HCEC 1CT (cell line): ENCODE measurements at regions not wholly inside any gene's neighbourhood (a gene's known extent, or its start where the extent isn't known, plus 50 kb on each side); places are given as distances from the start of the nearest gene placed in this dataset.

Source experiments
- DNase-seq: peaks from one replicate; pipeline ENCODE4 v3.0.0-alpha.2; 2017

- DNase-seq, result no peak
Measured at GRCh38 chr11:128214263-128214662, 373.1 kb downstream of the ETS1 start.

- DNase-seq, result no peak
Measured at GRCh38 chr11:128213461-128213860, 373.9 kb downstream of the ETS1 start.

GRCh38 chr11:128212324-128212723, 375.0 kb downstream of the ETS1 start:
- DNase-seq, result no peak

- DNase-seq, result peak; percentile 93
Measured at GRCh38 chr11:128210148-128210940, 377.0 kb downstream of the ETS1 start.

- DNase-seq, result no peak
Measured at GRCh38 chr11:128209138-128209435, 378.3 kb downstream of the ETS1 start.

- peak; percentile 88 for DNase-seq
Measured at GRCh38 chr11:128208329-128209137, 378.8 kb downstream of the ETS1 start.

GRCh38 chr11:128207861-128208321, 379.5 kb downstream of the ETS1 start:
- DNase-seq, result peak; percentile 95

GRCh38 chr11:128206461-128206860, 380.9 kb downstream of the ETS1 start:
- peak; percentile 15 for DNase-seq

- DNase-seq, result no peak
Measured at GRCh38 chr11:128205796-128206195, 381.6 kb downstream of the ETS1 start.

- no peak for DNase-seq
Measured at GRCh38 chr11:128204898-128205297, 382.5 kb downstream of the ETS1 start.

GRCh38 chr11:128201801-128202200, 385.6 kb downstream of the ETS1 start:
- DNase-seq, result no peak

GRCh38 chr11:128201009-128201408, 386.3 kb downstream of the ETS1 start:
- DNase-seq, result no peak

- DNase-seq, result no peak
Measured at GRCh38 chr11:128200467-128200866, 386.9 kb downstream of the ETS1 start.

GRCh38 chr11:128198216-128198772, 389.1 kb downstream of the ETS1 start:
- peak; percentile 75 for DNase-seq

GRCh38 chr11:128196235-128196634, 391.1 kb downstream of the ETS1 start:
- DNase-seq, result peak; percentile 67

- DNase-seq, result no peak
Measured at GRCh38 chr11:128195756-128196155, 391.6 kb downstream of the ETS1 start.

- no peak for DNase-seq
Measured at GRCh38 chr11:128195057-128195751, 392.2 kb downstream of the ETS1 start.

GRCh38 chr11:128194216-128194615, 393.1 kb downstream of the ETS1 start:
- DNase-seq, result peak; percentile 42

- DNase-seq, result no peak
Measured at GRCh38 chr11:128193615-128194014, 393.7 kb downstream of the ETS1 start.

- DNase-seq, result no peak
Measured at GRCh38 chr11:128190312-128190711, 397.0 kb downstream of the ETS1 start.

GRCh38 chr11:128189823-128190222, 397.5 kb downstream of the ETS1 start:
- DNase-seq, result no peak

- DNase-seq, result no peak
Measured at GRCh38 chr11:128188346-128189004, 398.9 kb downstream of the ETS1 start.

GRCh38 chr11:128187835-128188234, 399.5 kb downstream of the ETS1 start:
- DNase-seq, result peak; percentile 28
